ENCODE measurements at regions not wholly inside any gene's neighbourhood (a gene's known extent, or its start where the extent isn't known, plus 50 kb on each side); places are given as distances from the start of the nearest gene placed in this dataset.

DNA sequence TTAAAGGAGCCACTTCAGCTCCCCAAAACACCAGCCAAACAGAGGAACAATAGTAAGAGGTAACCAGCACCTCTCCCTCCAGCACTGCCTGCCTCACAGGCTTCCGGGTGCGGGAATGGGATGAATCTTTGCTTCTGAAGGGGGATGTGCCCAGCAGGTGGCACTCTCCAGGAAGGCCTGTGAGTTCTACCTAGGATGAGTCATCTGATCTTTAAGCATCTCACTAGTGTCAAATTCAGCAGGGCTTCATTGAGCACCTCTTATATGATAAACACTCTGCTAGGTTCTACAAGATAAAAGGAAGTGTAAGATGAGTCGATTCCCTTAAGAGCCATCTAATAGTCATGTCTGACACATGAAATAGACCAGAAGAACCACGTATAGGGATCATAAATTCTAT is 237.4 kb upstream of the UMPS start:
- TF ChIP-seq, protein P1, sequence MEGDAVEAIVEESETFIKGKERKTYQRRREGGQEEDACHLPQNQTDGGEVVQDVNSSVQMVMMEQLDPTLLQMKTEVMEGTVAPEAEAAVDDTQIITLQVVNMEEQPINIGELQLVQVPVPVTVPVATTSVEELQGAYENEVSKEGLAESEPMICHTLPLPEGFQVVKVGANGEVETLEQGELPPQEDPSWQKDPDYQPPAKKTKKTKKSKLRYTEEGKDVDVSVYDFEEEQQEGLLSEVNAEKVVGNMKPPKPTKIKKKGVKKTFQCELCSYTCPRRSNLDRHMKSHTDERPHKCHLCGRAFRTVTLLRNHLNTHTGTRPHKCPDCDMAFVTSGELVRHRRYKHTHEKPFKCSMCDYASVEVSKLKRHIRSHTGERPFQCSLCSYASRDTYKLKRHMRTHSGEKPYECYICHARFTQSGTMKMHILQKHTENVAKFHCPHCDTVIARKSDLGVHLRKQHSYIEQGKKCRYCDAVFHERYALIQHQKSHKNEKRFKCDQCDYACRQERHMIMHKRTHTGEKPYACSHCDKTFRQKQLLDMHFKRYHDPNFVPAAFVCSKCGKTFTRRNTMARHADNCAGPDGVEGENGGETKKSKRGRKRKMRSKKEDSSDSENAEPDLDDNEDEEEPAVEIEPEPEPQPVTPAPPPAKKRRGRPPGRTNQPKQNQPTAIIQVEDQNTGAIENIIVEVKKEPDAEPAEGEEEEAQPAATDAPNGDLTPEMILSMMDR (conservative IDR thresholded peaks at IDR 0.05) = peak; percentile 91
- no peak for TF ChIP-seq ZFX (IDR thresholded peaks at IDR 0.05)
